HL-60 (cell line): ENCODE measurements at regions not wholly inside any gene's neighbourhood (a gene's known extent, or its start where the extent isn't known, plus 50 kb on each side); places are given as distances from the start of the nearest gene placed in this dataset.

ENCODE experiments used
- DNase-seq, 2 experiments: peaks; one replicate each; pipeline ENCODE4 v3.0.0-alpha.2; 2010 to 2020; ENCODE audit warnings: low read depth in 1 of 2, low spot score in 1 of 2
- H3K27ac ChIP-seq: fragments of 250-450 bp; sonication (Bioruptor Pico); replicated peaks from 2 replicates; pipeline ENCODE4 v1.5.1; 2020; ENCODE audit warnings: mild to moderate bottlenecking, moderate library complexity
- H3K27me3 ChIP-seq: fragments of 250-450 bp; sonication (Bioruptor Pico); 2 replicates; pipeline ENCODE4 v1.5.1; 2021; ENCODE audit warnings: mild to moderate bottlenecking, moderate library complexity; ENCODE audit not compliant: insufficient read depth, poor library complexity, severe bottlenecking
- H3K4me3 ChIP-seq: replicated peaks from 2 replicates; pipeline ENCODE4 v1.5.1; 2011; ENCODE audit warnings: mild to moderate bottlenecking, control low read depth, low read length; ENCODE audit not compliant: insufficient read depth
- GABPA ChIP-seq: IDR thresholded peaks from 2 replicates; pipeline ENCODE4 v1.6.1; 2012; ENCODE audit warnings: low read depth
- POLR2AphosphoS5 ChIP-seq: IDR thresholded peaks from 2 replicates; pipeline ENCODE4 v1.6.1; 2012; ENCODE audit warnings: low read depth
- SPI1 ChIP-seq: IDR thresholded peaks from 2 replicates; pipeline ENCODE4 v1.6.1; 2012; ENCODE audit warnings: low read depth, mild to moderate bottlenecking, borderline replicate concordance
- TF ChIP-seq, protein P1 (sequence below): IDR thresholded peaks from one replicate; pipeline ENCODE4 v1.5.1; 2011; ENCODE audit warnings: low read length, control low read depth, inconsistent platforms; ENCODE audit not compliant: insufficient read depth
- TF ChIP-seq, protein P2 (sequence below): IDR thresholded peaks from 2 replicates; pipeline ENCODE4 v1.6.1; 2012; ENCODE audit warnings: low read depth; ENCODE audit not compliant: insufficient replicate concordance

DNA sequence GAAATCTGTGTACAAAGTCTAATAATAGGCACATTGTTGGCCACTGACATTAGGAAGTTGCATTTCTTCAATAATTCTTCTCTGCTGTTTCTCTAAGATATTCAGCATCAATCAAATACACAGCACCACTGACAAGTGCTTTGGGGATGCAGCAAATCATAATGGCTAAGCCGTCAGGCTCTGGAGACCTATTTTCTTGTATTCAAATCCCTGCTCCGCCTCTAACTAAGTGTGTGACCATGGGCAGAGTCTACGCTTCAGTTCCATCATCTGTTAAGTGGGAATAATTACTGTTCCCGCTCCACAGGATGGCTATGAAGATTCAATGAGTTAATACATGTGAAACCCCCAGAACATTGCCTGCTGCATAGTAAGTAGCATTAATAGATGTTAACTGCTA is 176.9 kb downstream of the ADGRL4 start:
- TF ChIP-seq, protein P1, sequence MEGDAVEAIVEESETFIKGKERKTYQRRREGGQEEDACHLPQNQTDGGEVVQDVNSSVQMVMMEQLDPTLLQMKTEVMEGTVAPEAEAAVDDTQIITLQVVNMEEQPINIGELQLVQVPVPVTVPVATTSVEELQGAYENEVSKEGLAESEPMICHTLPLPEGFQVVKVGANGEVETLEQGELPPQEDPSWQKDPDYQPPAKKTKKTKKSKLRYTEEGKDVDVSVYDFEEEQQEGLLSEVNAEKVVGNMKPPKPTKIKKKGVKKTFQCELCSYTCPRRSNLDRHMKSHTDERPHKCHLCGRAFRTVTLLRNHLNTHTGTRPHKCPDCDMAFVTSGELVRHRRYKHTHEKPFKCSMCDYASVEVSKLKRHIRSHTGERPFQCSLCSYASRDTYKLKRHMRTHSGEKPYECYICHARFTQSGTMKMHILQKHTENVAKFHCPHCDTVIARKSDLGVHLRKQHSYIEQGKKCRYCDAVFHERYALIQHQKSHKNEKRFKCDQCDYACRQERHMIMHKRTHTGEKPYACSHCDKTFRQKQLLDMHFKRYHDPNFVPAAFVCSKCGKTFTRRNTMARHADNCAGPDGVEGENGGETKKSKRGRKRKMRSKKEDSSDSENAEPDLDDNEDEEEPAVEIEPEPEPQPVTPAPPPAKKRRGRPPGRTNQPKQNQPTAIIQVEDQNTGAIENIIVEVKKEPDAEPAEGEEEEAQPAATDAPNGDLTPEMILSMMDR, result no peak
- TF ChIP-seq POLR2AphosphoS5 (no peak), GABPA (no peak), SPI1 (no peak)
- TF ChIP-seq, protein P2, sequence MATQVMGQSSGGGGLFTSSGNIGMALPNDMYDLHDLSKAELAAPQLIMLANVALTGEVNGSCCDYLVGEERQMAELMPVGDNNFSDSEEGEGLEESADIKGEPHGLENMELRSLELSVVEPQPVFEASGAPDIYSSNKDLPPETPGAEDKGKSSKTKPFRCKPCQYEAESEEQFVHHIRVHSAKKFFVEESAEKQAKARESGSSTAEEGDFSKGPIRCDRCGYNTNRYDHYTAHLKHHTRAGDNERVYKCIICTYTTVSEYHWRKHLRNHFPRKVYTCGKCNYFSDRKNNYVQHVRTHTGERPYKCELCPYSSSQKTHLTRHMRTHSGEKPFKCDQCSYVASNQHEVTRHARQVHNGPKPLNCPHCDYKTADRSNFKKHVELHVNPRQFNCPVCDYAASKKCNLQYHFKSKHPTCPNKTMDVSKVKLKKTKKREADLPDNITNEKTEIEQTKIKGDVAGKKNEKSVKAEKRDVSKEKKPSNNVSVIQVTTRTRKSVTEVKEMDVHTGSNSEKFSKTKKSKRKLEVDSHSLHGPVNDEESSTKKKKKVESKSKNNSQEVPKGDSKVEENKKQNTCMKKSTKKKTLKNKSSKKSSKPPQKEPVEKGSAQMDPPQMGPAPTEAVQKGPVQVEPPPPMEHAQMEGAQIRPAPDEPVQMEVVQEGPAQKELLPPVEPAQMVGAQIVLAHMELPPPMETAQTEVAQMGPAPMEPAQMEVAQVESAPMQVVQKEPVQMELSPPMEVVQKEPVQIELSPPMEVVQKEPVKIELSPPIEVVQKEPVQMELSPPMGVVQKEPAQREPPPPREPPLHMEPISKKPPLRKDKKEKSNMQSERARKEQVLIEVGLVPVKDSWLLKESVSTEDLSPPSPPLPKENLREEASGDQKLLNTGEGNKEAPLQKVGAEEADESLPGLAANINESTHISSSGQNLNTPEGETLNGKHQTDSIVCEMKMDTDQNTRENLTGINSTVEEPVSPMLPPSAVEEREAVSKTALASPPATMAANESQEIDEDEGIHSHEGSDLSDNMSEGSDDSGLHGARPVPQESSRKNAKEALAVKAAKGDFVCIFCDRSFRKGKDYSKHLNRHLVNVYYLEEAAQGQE, result no peak
- no peak for DNase-seq
- H3K27ac ChIP-seq, result no peak overlapping the region
- H3K4me3 ChIP-seq, result no peak overlapping the region
- H3K27me3 ChIP-seq, result no peaks in the 10 kb centered on the region

DNA sequence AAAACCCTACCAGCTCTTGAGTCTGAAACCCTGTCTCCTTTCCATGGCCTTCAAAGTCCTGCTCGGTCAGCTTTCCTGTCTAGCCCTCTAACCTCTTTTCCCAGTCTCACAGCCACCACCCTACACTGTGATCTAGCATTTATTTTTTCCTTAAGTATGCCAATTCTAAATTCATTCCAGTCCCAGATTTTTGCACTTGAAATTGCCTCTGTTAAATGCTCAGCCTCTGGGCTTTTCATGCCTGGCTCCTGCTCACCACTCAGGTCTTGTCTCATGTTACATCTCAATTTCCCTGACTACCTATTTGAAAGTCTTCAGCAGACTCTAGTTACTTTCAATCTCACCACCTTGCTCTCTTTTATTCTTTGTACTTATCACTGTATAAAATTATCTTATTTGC is 176.2 kb downstream of the ADGRL4 start:
- Histone ChIP-seq H3K4me3 (no peak overlapping the region), H3K27me3 (no peaks in the 10 kb centered on the region), H3K27ac (no peak overlapping the region)
- no peak for DNase-seq
- TF ChIP-seq POLR2AphosphoS5 (no peak), SPI1 (no peak)
- TF ChIP-seq, protein P2, result no peak

DNA sequence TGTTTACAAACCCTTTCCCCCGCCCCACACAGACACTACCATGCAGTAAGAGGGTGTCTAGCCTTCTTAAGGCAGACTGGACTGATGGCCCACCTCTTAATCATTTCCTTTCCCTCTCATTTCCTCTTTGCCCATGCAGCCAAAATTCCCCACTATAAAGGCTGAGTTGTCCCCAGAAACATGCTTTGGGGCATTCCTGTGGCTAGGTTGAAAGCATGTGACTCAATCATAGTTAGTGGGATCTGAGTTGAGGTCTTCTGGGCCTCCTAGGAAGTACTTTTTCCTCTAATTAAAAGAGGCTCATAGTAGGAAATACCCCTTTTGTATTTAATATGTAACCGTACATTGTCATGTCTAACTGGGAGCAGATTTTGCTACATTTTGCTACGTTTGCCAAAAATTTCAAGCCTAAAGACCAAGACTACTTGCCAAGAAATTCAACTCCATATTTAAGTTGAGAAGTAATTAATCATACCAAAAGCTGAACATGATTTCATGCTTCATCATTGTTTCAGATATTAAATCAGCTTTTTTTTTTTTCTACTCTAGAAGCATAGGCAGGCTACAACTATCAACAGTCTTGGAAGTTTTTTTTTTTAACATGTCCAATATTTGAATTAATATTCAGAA is 174.7 kb downstream of the ADGRL4 start:
- Histone ChIP-seq H3K4me3 (no peak overlapping the region), H3K27ac (no peak overlapping the region)

More for the DNA sequence above, 174.7 kb downstream of the ADGRL4 start:
- H3K27me3 ChIP-seq, result no peaks in the 10 kb centered on the region
- no peak for DNase-seq
- TF ChIP-seq, protein P2, result no peak
- TF ChIP-seq, protein P1, result no peak
- TF ChIP-seq POLR2AphosphoS5 (no peak), SPI1 (no peak), GABPA (no peak)
